Neural progenitor cell (in vitro differentiated cells): ENCODE measurements at regions not wholly inside any gene's neighbourhood (a gene's known extent, or its start where the extent isn't known, plus 50 kb on each side); places are given as distances from the start of the nearest gene placed in this dataset.

ENCODE experiments used
- DNase-seq: peaks from one replicate; pipeline ENCODE4 v3.0.0-alpha.2; 2016; ENCODE audit warnings: low spot score
- H2AFZ ChIP-seq: fragments of 200-600 bp; sonication (generic); replicated peaks from 2 replicates; pipeline ENCODE4 v1.6.1; 2016; ENCODE audit warnings: antibody characterized with exemption
- H3F3A ChIP-seq: fragments of 200-600 bp; sonication (generic); 2 replicates; pipeline ENCODE4 v1.6.1; 2016; ENCODE audit warnings: antibody characterized with exemption, low read depth
- H3K27ac ChIP-seq: fragments of 200-600 bp; sonication (generic); 2 replicates; pipeline ENCODE4 v1.5.1; 2016; ENCODE audit warnings: mild to moderate bottlenecking
- H3K27me3 ChIP-seq: fragments of 200-600 bp; sonication (generic); 2 replicates; pipeline ENCODE4 v1.6.1; 2016; ENCODE audit warnings: mild to moderate bottlenecking, moderate library complexity
- H3K36me3 ChIP-seq: fragments of 200-600 bp; sonication (generic); 2 replicates; pipeline ENCODE4 v1.5.1; 2016
- H3K4me1 ChIP-seq: fragments of 200-600 bp; sonication (generic); 2 replicates; pipeline ENCODE4 v1.6.1; 2016; ENCODE audit warnings: mixed run types
- H3K4me2 ChIP-seq: fragments of 200-600 bp; sonication (generic); 2 replicates; pipeline ENCODE4 v1.6.1; 2016
- H3K4me3 ChIP-seq: fragments of 200-600 bp; sonication (generic); 2 replicates; pipeline ENCODE4 v1.5.1; 2016
- H3K79me2 ChIP-seq: fragments of 200-600 bp; sonication (generic); 2 replicates; pipeline ENCODE4 v1.6.1; 2016; ENCODE audit warnings: low read depth
- H3K9ac ChIP-seq: fragments of 200-600 bp; sonication (generic); 2 replicates; pipeline ENCODE4 v1.6.1; 2016
- H3K9me3 ChIP-seq: fragments of 200-600 bp; sonication (generic); 2 replicates; pipeline ENCODE4 v1.5.1; 2016; ENCODE audit warnings: low read depth
- H4K20me1 ChIP-seq: fragments of 200-600 bp; sonication (generic); 2 replicates; pipeline ENCODE4 v1.6.1; 2016; ENCODE audit warnings: low read depth
- H3K27ac Mint-ChIP-seq: 3 replicates; pipeline ENCODE4 v1.8.0; 2021; ENCODE audit warnings: mixed read lengths
- H3K27me3 Mint-ChIP-seq: 2 replicates; pipeline ENCODE4 v1.8.0; 2022; ENCODE audit warnings: low read depth, mild to moderate bottlenecking, inconsistent platforms, moderate library complexity, mixed read lengths; ENCODE audit not compliant: insufficient read depth
- H3K36me3 Mint-ChIP-seq: 3 replicates; pipeline ENCODE4 v1.8.0; 2021; ENCODE audit warnings: mixed read lengths
- H3K4me1 Mint-ChIP-seq: 3 replicates; pipeline ENCODE4 v1.8.0; 2021; ENCODE audit warnings: mixed read lengths
- H3K4me3 Mint-ChIP-seq: 3 replicates; pipeline ENCODE4 v1.8.0; 2021; ENCODE audit warnings: mild to moderate bottlenecking, moderate library complexity, mixed read lengths
- H3K9me3 Mint-ChIP-seq: 3 replicates; pipeline ENCODE4 v1.8.0; 2020; ENCODE audit warnings: mixed read lengths
- CTCF ChIP-seq: fragments of 200-600 bp; sonication (generic); IDR thresholded peaks from 2 replicates; pipeline ENCODE4 v1.5.1; 2017; ENCODE audit warnings: antibody characterized with exemption, mild to moderate bottlenecking
- EZH2 ChIP-seq: fragments of 200-600 bp; sonication (generic); IDR thresholded peaks from 2 replicates; pipeline ENCODE4 v1.6.1; 2017; ENCODE audit warnings: antibody characterized with exemption, mild to moderate bottlenecking, moderate library complexity
- EZH2phosphoT487 ChIP-seq: fragments of 200-600 bp; sonication (generic); IDR thresholded peaks from 2 replicates; pipeline ENCODE4 v1.6.1; 2017; ENCODE audit warnings: antibody characterized with exemption

- TF ChIP-seq CTCF (no peak), EZH2 (no peak), EZH2phosphoT487 (no peak)
- H4K20me1 ChIP-seq: no peaks in the 10 kb centered on the region
- no peaks in the 10 kb centered on the region for H3K79me2 ChIP-seq
- H3K9ac ChIP-seq: no peak overlapping the region
- H3K4me1 Mint-ChIP-seq: peaks cover 6% of the 10 kb centered on the region
- DNase-seq: no peak
- no peak overlapping the region for H3K4me2 ChIP-seq
- H3K27ac ChIP-seq: no peak overlapping the region
- no peaks in the 10 kb centered on the region for H3K36me3 Mint-ChIP-seq
- no peaks in the 10 kb centered on the region for H3F3A ChIP-seq
- H3K4me1 ChIP-seq: no peaks in the 10 kb centered on the region
- H3K4me3 Mint-ChIP-seq: no peak overlapping the region
- no peak overlapping the region for H2AFZ ChIP-seq
- no peaks in the 10 kb centered on the region for H3K36me3 ChIP-seq
- H3K27me3 ChIP-seq: no peaks in the 10 kb centered on the region
- no peaks in the 10 kb centered on the region for H3K9me3 ChIP-seq
- no peak overlapping the region for H3K27ac Mint-ChIP-seq
- peaks cover 5% of the 10 kb centered on the region for H3K9me3 Mint-ChIP-seq
- no peak overlapping the region for H3K4me3 ChIP-seq
- peaks cover 4% of the 10 kb centered on the region for H3K27me3 Mint-ChIP-seq
Observed at GRCh38 chr7:1330801-1331425, 98.2 kb downstream of the UNCX start.

GRCh38 chr7:1331561-1332467 lies 99.1 kb downstream of the UNCX start:
- no peaks in the 10 kb centered on the region for H3K27me3 ChIP-seq
- no peak for DNase-seq
- no peak overlapping the region for H2AFZ ChIP-seq
- Mint-ChIP-seq H3K9me3 (peaks cover 13% of the 10 kb centered on the region), H3K4me3 (no peak overlapping the region), H3K4me1 (peaks cover 6% of the 10 kb centered on the region), H3K36me3 (no peaks in the 10 kb centered on the region), H3K27me3 (peaks cover 4% of the 10 kb centered on the region), H3K27ac (no peak overlapping the region)
- H3K79me2 ChIP-seq: no peaks in the 10 kb centered on the region
- H3K4me2 ChIP-seq: no peak overlapping the region
- H3K27ac ChIP-seq: no peak overlapping the region
- H3K9me3 ChIP-seq: no peaks in the 10 kb centered on the region
- H3K9ac ChIP-seq: no peak overlapping the region
- H4K20me1 ChIP-seq: no peaks in the 10 kb centered on the region
- TF ChIP-seq CTCF: no peak
- TF ChIP-seq EZH2: no peak
- TF ChIP-seq EZH2phosphoT487: no peak
- H3K4me3 ChIP-seq: no peak overlapping the region
- no peaks in the 10 kb centered on the region for H3F3A ChIP-seq
- no peaks in the 10 kb centered on the region for H3K4me1 ChIP-seq
- no peaks in the 10 kb centered on the region for H3K36me3 ChIP-seq

GRCh38 chr7:1336509-1336908 lies 103.8 kb downstream of the UNCX start:
- Histone ChIP-seq H3K9me3 (no peaks in the 10 kb centered on the region), H3K79me2 (no peaks in the 10 kb centered on the region), H2AFZ (no peak overlapping the region), H3K27ac (no peak overlapping the region), H3K27me3 (no peaks in the 10 kb centered on the region), H3F3A (no peaks in the 10 kb centered on the region), H4K20me1 (no peaks in the 10 kb centered on the region), H3K4me2 (no peak overlapping the region), H3K4me1 (no peaks in the 10 kb centered on the region), H3K4me3 (no peak overlapping the region), H3K9ac (no peak overlapping the region), H3K36me3 (no peaks in the 10 kb centered on the region)
- TF ChIP-seq EZH2phosphoT487 (no peak), CTCF (no peak), EZH2 (no peak)
- H3K4me3 Mint-ChIP-seq: no peak overlapping the region
- no peaks in the 10 kb centered on the region for H3K36me3 Mint-ChIP-seq
- peaks cover 5% of the 10 kb centered on the region for H3K27me3 Mint-ChIP-seq
- peaks cover 27% of the 10 kb centered on the region for H3K9me3 Mint-ChIP-seq
- DNase-seq: no peak
- H3K27ac Mint-ChIP-seq: no peak overlapping the region
- H3K4me1 Mint-ChIP-seq: peaks cover 4% of the 10 kb centered on the region
